Astrocyte (in vitro differentiated cells and primary cell): ENCODE measurements at regions not wholly inside any gene's neighbourhood (a gene's known extent, or its start where the extent isn't known, plus 50 kb on each side); places are given as distances from the start of the nearest gene placed in this dataset.

ENCODE experiments used
- DNase-seq: peaks from one replicate; pipeline ENCODE4 v3.0.0-alpha.2; 2010; ENCODE audit warnings: low read depth
- FAIRE-seq: peaks from 2 replicates; lab custom pipeline; 2011; peaks lifted over from hg19 to GRCh38; lab: Jason Lieb, UNC
- H2AFZ ChIP-seq: 2 replicates; pipeline ENCODE4 v1.6.0; 2012; ENCODE audit warnings: low read depth, low read length, inconsistent platforms
- H3K27ac ChIP-seq: 2 replicates; pipeline ENCODE4 v1.5.1; 2011; ENCODE audit warnings: low read depth, low read length, inconsistent platforms
- H3K27me3 ChIP-seq: 2 replicates; pipeline ENCODE4 v1.6.0; 2011; ENCODE audit warnings: low read length, inconsistent platforms; ENCODE audit not compliant: insufficient read depth
- H3K36me3 ChIP-seq: 2 replicates; pipeline ENCODE4 v1.5.1; 2011; ENCODE audit warnings: low read length, inconsistent platforms; ENCODE audit not compliant: insufficient read depth
- H3K4me1 ChIP-seq: 2 replicates; pipeline ENCODE4 v1.5.1; 2011; ENCODE audit warnings: low read length, inconsistent platforms; ENCODE audit not compliant: insufficient read depth
- H3K4me2 ChIP-seq: 2 replicates; pipeline ENCODE4 v1.6.0; 2012; ENCODE audit warnings: low read length, inconsistent platforms
- H3K4me3 ChIP-seq: 2 replicates; pipeline ENCODE4 v1.5.1; 2011; ENCODE audit warnings: low read depth, mild to moderate bottlenecking, low read length, inconsistent platforms; ENCODE audit not compliant: insufficient read depth
- H3K79me2 ChIP-seq: 2 replicates; pipeline ENCODE4 v1.6.0; 2012; ENCODE audit warnings: mild to moderate bottlenecking, low read length, inconsistent platforms; ENCODE audit not compliant: insufficient read depth
- H3K9ac ChIP-seq: 2 replicates; pipeline ENCODE4 v1.6.0; 2012; ENCODE audit warnings: mild to moderate bottlenecking, low read length, inconsistent platforms
- H3K9me3 ChIP-seq: 2 replicates; pipeline ENCODE4 v1.5.1; 2012; ENCODE audit warnings: low read depth, mild to moderate bottlenecking, low read length, inconsistent platforms; ENCODE audit not compliant: insufficient read depth
- H4K20me1 ChIP-seq: 2 replicates; pipeline ENCODE4 v1.6.0; 2012; ENCODE audit warnings: low read length, inconsistent platforms; ENCODE audit not compliant: insufficient read depth
- H3K27ac Mint-ChIP-seq: one replicate; pipeline ENCODE4 v1.8.0; 2021; ENCODE audit warnings: mild to moderate bottlenecking, mixed read lengths; ENCODE audit not compliant: unreplicated experiment
- H3K27me3 Mint-ChIP-seq: one replicate; pipeline ENCODE4 v1.8.0; 2021; ENCODE audit warnings: low read depth, mixed read lengths; ENCODE audit not compliant: unreplicated experiment
- H3K36me3 Mint-ChIP-seq: one replicate; pipeline ENCODE4 v1.8.0; 2021; ENCODE audit warnings: low read depth, mixed read lengths; ENCODE audit not compliant: unreplicated experiment
- H3K4me1 Mint-ChIP-seq: one replicate; pipeline ENCODE4 v1.8.0; 2021; ENCODE audit warnings: low read depth, mixed read lengths; ENCODE audit not compliant: unreplicated experiment
- H3K4me3 Mint-ChIP-seq: one replicate; pipeline ENCODE4 v1.8.0; 2021; ENCODE audit warnings: mild to moderate bottlenecking, moderate library complexity, mixed read lengths; ENCODE audit not compliant: unreplicated experiment
- H3K9me3 Mint-ChIP-seq: one replicate; pipeline ENCODE4 v1.8.0; 2021; ENCODE audit warnings: mild to moderate bottlenecking, mixed read lengths; ENCODE audit not compliant: unreplicated experiment
- CTCF ChIP-seq: IDR thresholded peaks from 2 replicates; pipeline ENCODE4 v1.5.1; 2011; ENCODE audit warnings: low read depth, mild to moderate bottlenecking, inconsistent platforms, low read length, moderate library complexity; ENCODE audit not compliant: insufficient read depth
- EZH2 ChIP-seq: IDR thresholded peaks from 2 replicates; pipeline ENCODE4 v1.6.1; 2012; ENCODE audit warnings: mild to moderate bottlenecking, low read length, inconsistent platforms; ENCODE audit not compliant: insufficient read depth

DNA sequence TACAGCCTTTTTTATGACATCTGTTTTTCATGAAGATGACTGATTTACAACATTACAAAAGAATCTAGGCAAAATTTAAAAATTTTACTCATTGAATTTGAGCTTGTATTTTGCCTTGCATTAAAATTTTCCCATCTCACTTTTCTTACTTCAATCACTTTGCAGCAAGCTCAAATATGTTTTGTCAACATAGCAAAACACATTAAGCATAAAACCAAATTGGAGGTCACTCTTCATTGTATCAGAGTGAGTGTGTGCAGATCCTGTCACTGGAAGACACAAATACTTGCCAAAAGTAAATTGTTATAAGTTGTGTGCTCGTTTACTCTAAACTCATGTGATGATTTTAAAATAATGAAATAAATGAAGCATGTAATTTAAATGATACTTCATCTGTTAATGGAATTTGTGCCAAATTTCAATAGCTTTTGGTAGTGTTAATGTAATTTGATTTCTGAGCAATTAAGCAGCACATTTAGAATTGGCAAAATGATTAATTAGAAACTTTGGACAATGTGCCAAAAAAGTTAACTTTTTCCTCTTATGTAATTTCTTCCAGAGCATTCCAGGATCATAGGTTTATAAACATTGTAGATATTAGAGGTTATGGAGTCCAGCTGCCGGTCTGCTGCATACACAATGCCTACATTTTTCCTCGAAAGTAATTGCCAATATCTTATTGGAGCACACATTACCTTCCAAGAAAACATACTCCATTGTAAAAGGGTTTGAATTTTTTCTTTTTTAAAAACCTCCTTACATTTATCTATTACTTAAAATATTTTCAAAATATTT, 1078.2 kb upstream of the LRRTM3 start:
- Histone ChIP-seq H3K79me2 (no peaks in the 10 kb centered on the region), H4K20me1 (no peaks in the 10 kb centered on the region), H3K4me2 (no peak overlapping the region), H3K27me3 (no peaks in the 10 kb centered on the region), H3K9me3 (no peaks in the 10 kb centered on the region), H2AFZ (no peak overlapping the region), H3K4me1 (no peaks in the 10 kb centered on the region), H3K4me3 (no peak overlapping the region), H3K27ac (no peak overlapping the region), H3K9ac (no peak overlapping the region), H3K36me3 (no peaks in the 10 kb centered on the region)
- H3K9me3 Mint-ChIP-seq, result no peaks in the 10 kb centered on the region
- DNase-seq (no peak), FAIRE-seq (no peak)
- no peaks in the 10 kb centered on the region for H3K4me1 Mint-ChIP-seq
- H3K27ac Mint-ChIP-seq, result no peak overlapping the region
- no peaks in the 10 kb centered on the region for H3K36me3 Mint-ChIP-seq
- no peaks in the 10 kb centered on the region for H3K27me3 Mint-ChIP-seq
- no peak overlapping the region for H3K4me3 Mint-ChIP-seq
- TF ChIP-seq EZH2, result no peak
- no peak for TF ChIP-seq CTCF

- Mint-ChIP-seq H3K27ac (no peak overlapping the region), H3K9me3 (no peaks in the 10 kb centered on the region), H3K36me3 (no peaks in the 10 kb centered on the region), H3K4me3 (no peak overlapping the region), H3K4me1 (peaks cover 13% of the 10 kb centered on the region), H3K27me3 (no peaks in the 10 kb centered on the region)
- no peaks in the 10 kb centered on the region for H3K27me3 ChIP-seq
- H2AFZ ChIP-seq, result no peak overlapping the region
- no peaks in the 10 kb centered on the region for H3K4me1 ChIP-seq
- H3K9ac ChIP-seq, result no peak overlapping the region
- no peak overlapping the region for H3K27ac ChIP-seq
- FAIRE-seq (no peak), DNase-seq (no peak)
- H3K4me2 ChIP-seq, result no peak overlapping the region
- TF ChIP-seq CTCF (no peak), EZH2 (no peak)
- H3K79me2 ChIP-seq, result no peaks in the 10 kb centered on the region
- H3K36me3 ChIP-seq, result no peaks in the 10 kb centered on the region
- no peaks in the 10 kb centered on the region for H4K20me1 ChIP-seq
- H3K9me3 ChIP-seq, result no peaks in the 10 kb centered on the region
- no peak overlapping the region for H3K4me3 ChIP-seq
These were observed 1067.0 kb upstream of the LRRTM3 start for GRCh38 chr10:65858841-65859240.

DNA sequence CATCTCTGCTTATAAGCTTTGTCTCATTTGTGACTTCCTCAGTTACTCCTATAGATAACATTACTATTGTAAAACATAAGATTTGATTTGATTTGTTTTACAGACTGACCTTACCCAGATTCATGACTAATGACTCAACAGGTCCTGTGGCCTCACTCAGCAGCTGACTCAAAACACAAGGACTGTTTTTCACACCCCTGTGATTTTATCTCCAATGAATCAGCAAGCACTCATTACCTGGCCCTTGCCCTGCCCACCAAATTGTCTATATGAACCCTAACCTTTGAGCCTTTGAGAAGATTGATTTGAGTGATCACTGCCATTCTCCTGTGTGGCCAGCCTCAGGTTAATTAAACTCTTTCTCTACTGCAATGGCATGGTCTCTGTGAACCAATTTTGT, 1064.6 kb upstream of the LRRTM3 start:
- Mint-ChIP-seq H3K9me3 (no peaks in the 10 kb centered on the region), H3K4me1 (peaks cover 13% of the 10 kb centered on the region), H3K4me3 (no peak overlapping the region), H3K27me3 (no peaks in the 10 kb centered on the region), H3K36me3 (no peaks in the 10 kb centered on the region), H3K27ac (peak overlapping the region; percentile 70)
- H3K4me1 ChIP-seq, result no peaks in the 10 kb centered on the region
- no peak for FAIRE-seq
- no peak overlapping the region for H3K4me2 ChIP-seq
- no peak overlapping the region for H3K9ac ChIP-seq
- H3K36me3 ChIP-seq, result no peaks in the 10 kb centered on the region
- no peaks in the 10 kb centered on the region for H3K79me2 ChIP-seq
- DNase-seq, result peak; percentile 0
- no peak overlapping the region for H3K4me3 ChIP-seq
- no peak overlapping the region for H2AFZ ChIP-seq
- H3K27ac ChIP-seq, result no peak overlapping the region
- no peaks in the 10 kb centered on the region for H4K20me1 ChIP-seq
- H3K27me3 ChIP-seq, result no peaks in the 10 kb centered on the region
- TF ChIP-seq CTCF, result no peak
- TF ChIP-seq EZH2, result no peak
- H3K9me3 ChIP-seq, result no peaks in the 10 kb centered on the region
